ENCODE measurements at regions not wholly inside any gene's neighbourhood (a gene's known extent, or its start where the extent isn't known, plus 50 kb on each side); places are given as distances from the start of the nearest gene placed in this dataset.
"Not testable (repeated sequence)": the region's sequence is repeated elsewhere in the genome, so short reads cannot be mapped to it uniquely, and the experiment has no call there.

GRCh38 chr3:99295836-99296235 lies 342.6 kb upstream of the COL8A1 start:
- DNase-seq: no peak

- not testable (repeated sequence) for DNase-seq
Measured at GRCh38 chr3:99294092-99294491, 344.3 kb upstream of the COL8A1 start.

GRCh38 chr3:99287876-99288275 lies 350.5 kb upstream of the COL8A1 start:
- DNase-seq: no peak

GRCh38 chr3:99286266-99286845 lies 352.0 kb upstream of the COL8A1 start:
- DNase-seq: no peak

GRCh38 chr3:99269606-99270351 lies 368.3 kb upstream of the DCBLD2 start:
- DNase-seq: no peak

GRCh38 chr3:99256788-99257187 lies 355.3 kb upstream of the DCBLD2 start:
- no peak for DNase-seq

GRCh38 chr3:99253963-99254355 lies 352.5 kb upstream of the DCBLD2 start:
- DNase-seq: no peak

- no peak for DNase-seq
Measured at GRCh38 chr3:99250821-99251355, 349.4 kb upstream of the DCBLD2 start.

GRCh38 chr3:99250272-99250671 lies 348.8 kb upstream of the DCBLD2 start:
- no peak for DNase-seq

GRCh38 chr3:99249627-99250026 lies 348.1 kb upstream of the DCBLD2 start:
- no peak for DNase-seq

GRCh38 chr3:99248913-99249312 lies 347.4 kb upstream of the DCBLD2 start:
- no peak for DNase-seq

- DNase-seq: no peak
Measured at GRCh38 chr3:99248130-99248529, 346.6 kb upstream of the DCBLD2 start.

- DNase-seq: no peak
Measured at GRCh38 chr3:99246010-99246654, 344.6 kb upstream of the DCBLD2 start.

- DNase-seq: no peak
Measured at GRCh38 chr3:99242271-99242670, 340.8 kb upstream of the DCBLD2 start.

GRCh38 chr3:99240700-99241099 lies 339.2 kb upstream of the DCBLD2 start:
- DNase-seq: no peak

- DNase-seq: no peak
Measured at GRCh38 chr3:99236576-99236975, 335.1 kb upstream of the DCBLD2 start.

- DNase-seq: no peak
Measured at GRCh38 chr3:99232696-99233095, 331.2 kb upstream of the DCBLD2 start.

GRCh38 chr3:99218468-99218867 lies 317.0 kb upstream of the DCBLD2 start:
- no peak for DNase-seq

- no peak for DNase-seq
Measured at GRCh38 chr3:99212969-99213368, 311.5 kb upstream of the DCBLD2 start.

GRCh38 chr3:99211309-99211708 lies 309.8 kb upstream of the DCBLD2 start:
- DNase-seq: no peak

GRCh38 chr3:99199021-99199420 lies 297.5 kb upstream of the DCBLD2 start:
- DNase-seq: no peak

GRCh38 chr3:99191186-99191585 lies 289.7 kb upstream of the DCBLD2 start:
- no peak for DNase-seq

- DNase-seq: no peak
Measured at GRCh38 chr3:99188936-99189335, 287.4 kb upstream of the DCBLD2 start.

- no peak for DNase-seq
Measured at GRCh38 chr3:99186016-99186415, 284.5 kb upstream of the DCBLD2 start.
